Liver (tissue), 3 donors: ENCODE measurements at regions not wholly inside any gene's neighbourhood (a gene's known extent, or its start where the extent isn't known, plus 50 kb on each side); places are given as distances from the start of the nearest gene placed in this dataset.

Source experiments
- EGR1 ChIP-seq, 2 donors: IDR thresholded peaks; 2 replicates each; pipeline ENCODE4 v1.6.1; 2016 to 2018; ENCODE audit warnings: antibody characterized with exemption in 2 of 2, low read depth in 2 of 2
- GABPA ChIP-seq, 2 donors: IDR thresholded peaks in 1 of 2; conservative IDR thresholded peaks in 1 of 2; 2 replicates each; pipeline ENCODE4 v1.6.1; 2016; ENCODE audit warnings: antibody characterized with exemption in 2 of 2, mild to moderate bottlenecking in 1 of 2, moderate library complexity in 1 of 2
- JUND ChIP-seq, 2 donors: IDR thresholded peaks; 2 replicates each; pipeline ENCODE4 v1.6.1; 2016; ENCODE audit warnings: antibody characterized with exemption in 2 of 2
- RAD21 ChIP-seq, 2 donors: IDR thresholded peaks; 2 replicates each; pipeline ENCODE4 v1.6.1; 2016; ENCODE audit warnings: antibody characterized with exemption in 2 of 2, mild to moderate bottlenecking in 2 of 2
- RXRA ChIP-seq, 2 donors: IDR thresholded peaks; 2 replicates each; pipeline ENCODE4 v1.6.1; 2017 to 2018; ENCODE audit warnings: antibody characterized with exemption in 2 of 2, mild to moderate bottlenecking in 1 of 2
- TAF1 ChIP-seq: conservative IDR thresholded peaks from 2 replicates; pipeline ENCODE4 v1.6.1; 2016; ENCODE audit warnings: antibody characterized with exemption, mild to moderate bottlenecking
- YY1 ChIP-seq: IDR thresholded peaks from 2 replicates; pipeline ENCODE4 v1.6.1; 2016; ENCODE audit warnings: antibody characterized with exemption, mild to moderate bottlenecking
- TF ChIP-seq, protein P1 (sequence below): fragments of 150-350 bp; IDR thresholded peaks from 2 replicates; pipeline ENCODE4 v1.5.1; 2017; ENCODE audit warnings: improper control_type of control experiment, low read depth, low read length; ENCODE audit not compliant: missing input control
- TF ChIP-seq, protein P2 (sequence below): IDR thresholded peaks from 2 replicates; pipeline ENCODE4 v1.6.1; 2016; ENCODE audit warnings: antibody characterized with exemption
- TF ChIP-seq, protein P3 (sequence below): IDR thresholded peaks from 2 replicates; pipeline ENCODE4 v1.6.1; 2016; ENCODE audit warnings: antibody characterized with exemption
- TF ChIP-seq, protein P4 (sequence below): IDR thresholded peaks from 2 replicates; pipeline ENCODE4 v1.6.1; 2016; ENCODE audit warnings: antibody characterized with exemption, mild to moderate bottlenecking
- donor health status: healthy.
- donor health status: healthy.

DNA sequence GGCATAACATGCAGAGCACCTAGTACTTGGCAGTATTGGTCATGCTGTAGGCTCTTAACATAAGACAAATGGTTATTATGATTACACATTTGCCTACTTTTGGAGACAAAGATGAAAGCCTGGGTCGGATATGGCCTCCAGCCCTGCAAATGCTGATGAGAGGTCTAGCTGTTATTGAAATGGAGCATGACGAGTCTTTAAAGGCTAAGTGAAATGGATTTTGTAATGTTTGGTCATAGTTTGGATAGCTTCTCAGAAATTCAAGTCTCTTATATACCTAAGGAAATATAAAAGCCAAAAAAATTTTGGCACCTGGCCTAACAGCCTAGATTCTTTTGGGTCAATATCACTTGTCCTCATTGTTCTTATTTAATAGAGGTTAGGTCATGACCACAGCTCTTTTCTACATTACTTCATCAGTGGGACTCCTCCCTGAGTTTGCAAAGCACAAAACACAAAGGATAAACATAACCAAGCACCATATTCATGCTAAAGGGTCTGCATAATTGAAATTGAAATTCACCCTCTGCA lies 69.2 kb upstream of the WLS start:
- TF ChIP-seq, protein P1, sequence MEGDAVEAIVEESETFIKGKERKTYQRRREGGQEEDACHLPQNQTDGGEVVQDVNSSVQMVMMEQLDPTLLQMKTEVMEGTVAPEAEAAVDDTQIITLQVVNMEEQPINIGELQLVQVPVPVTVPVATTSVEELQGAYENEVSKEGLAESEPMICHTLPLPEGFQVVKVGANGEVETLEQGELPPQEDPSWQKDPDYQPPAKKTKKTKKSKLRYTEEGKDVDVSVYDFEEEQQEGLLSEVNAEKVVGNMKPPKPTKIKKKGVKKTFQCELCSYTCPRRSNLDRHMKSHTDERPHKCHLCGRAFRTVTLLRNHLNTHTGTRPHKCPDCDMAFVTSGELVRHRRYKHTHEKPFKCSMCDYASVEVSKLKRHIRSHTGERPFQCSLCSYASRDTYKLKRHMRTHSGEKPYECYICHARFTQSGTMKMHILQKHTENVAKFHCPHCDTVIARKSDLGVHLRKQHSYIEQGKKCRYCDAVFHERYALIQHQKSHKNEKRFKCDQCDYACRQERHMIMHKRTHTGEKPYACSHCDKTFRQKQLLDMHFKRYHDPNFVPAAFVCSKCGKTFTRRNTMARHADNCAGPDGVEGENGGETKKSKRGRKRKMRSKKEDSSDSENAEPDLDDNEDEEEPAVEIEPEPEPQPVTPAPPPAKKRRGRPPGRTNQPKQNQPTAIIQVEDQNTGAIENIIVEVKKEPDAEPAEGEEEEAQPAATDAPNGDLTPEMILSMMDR, result no peak
- TF ChIP-seq RAD21 (IDR thresholded peaks at IDR 0.05) (no peak), YY1 (no peak), JUND (IDR thresholded peaks at IDR 0.05) (no peak), TAF1 (no peak), EGR1 (IDR thresholded peaks at IDR 0.05; ENCODE audit: low read depth in 2 of 2) (no peak), RXRA (IDR thresholded peaks at IDR 0.05) (no peak), GABPA (IDR thresholded peaks at IDR 0.05 in 1 of 2, conservative IDR thresholded peaks at IDR 0.05 in 1 of 2) (no peak)
- TF ChIP-seq, protein P2, sequence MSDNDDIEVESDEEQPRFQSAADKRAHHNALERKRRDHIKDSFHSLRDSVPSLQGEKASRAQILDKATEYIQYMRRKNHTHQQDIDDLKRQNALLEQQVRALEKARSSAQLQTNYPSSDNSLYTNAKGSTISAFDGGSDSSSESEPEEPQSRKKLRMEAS, result no peak
- TF ChIP-seq, protein P3, sequence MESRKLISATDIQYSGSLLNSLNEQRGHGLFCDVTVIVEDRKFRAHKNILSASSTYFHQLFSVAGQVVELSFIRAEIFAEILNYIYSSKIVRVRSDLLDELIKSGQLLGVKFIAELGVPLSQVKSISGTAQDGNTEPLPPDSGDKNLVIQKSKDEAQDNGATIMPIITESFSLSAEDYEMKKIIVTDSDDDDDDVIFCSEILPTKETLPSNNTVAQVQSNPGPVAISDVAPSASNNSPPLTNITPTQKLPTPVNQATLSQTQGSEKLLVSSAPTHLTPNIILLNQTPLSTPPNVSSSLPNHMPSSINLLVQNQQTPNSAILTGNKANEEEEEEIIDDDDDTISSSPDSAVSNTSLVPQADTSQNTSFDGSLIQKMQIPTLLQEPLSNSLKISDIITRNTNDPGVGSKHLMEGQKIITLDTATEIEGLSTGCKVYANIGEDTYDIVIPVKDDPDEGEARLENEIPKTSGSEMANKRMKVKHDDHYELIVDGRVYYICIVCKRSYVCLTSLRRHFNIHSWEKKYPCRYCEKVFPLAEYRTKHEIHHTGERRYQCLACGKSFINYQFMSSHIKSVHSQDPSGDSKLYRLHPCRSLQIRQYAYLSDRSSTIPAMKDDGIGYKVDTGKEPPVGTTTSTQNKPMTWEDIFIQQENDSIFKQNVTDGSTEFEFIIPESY, result no peak
- TF ChIP-seq, protein P4, sequence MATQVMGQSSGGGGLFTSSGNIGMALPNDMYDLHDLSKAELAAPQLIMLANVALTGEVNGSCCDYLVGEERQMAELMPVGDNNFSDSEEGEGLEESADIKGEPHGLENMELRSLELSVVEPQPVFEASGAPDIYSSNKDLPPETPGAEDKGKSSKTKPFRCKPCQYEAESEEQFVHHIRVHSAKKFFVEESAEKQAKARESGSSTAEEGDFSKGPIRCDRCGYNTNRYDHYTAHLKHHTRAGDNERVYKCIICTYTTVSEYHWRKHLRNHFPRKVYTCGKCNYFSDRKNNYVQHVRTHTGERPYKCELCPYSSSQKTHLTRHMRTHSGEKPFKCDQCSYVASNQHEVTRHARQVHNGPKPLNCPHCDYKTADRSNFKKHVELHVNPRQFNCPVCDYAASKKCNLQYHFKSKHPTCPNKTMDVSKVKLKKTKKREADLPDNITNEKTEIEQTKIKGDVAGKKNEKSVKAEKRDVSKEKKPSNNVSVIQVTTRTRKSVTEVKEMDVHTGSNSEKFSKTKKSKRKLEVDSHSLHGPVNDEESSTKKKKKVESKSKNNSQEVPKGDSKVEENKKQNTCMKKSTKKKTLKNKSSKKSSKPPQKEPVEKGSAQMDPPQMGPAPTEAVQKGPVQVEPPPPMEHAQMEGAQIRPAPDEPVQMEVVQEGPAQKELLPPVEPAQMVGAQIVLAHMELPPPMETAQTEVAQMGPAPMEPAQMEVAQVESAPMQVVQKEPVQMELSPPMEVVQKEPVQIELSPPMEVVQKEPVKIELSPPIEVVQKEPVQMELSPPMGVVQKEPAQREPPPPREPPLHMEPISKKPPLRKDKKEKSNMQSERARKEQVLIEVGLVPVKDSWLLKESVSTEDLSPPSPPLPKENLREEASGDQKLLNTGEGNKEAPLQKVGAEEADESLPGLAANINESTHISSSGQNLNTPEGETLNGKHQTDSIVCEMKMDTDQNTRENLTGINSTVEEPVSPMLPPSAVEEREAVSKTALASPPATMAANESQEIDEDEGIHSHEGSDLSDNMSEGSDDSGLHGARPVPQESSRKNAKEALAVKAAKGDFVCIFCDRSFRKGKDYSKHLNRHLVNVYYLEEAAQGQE, result no peak
